ENCODE measurements at regions not wholly inside any gene's neighbourhood (a gene's known extent, or its start where the extent isn't known, plus 50 kb on each side); places are given as distances from the start of the nearest gene placed in this dataset.

DNA sequence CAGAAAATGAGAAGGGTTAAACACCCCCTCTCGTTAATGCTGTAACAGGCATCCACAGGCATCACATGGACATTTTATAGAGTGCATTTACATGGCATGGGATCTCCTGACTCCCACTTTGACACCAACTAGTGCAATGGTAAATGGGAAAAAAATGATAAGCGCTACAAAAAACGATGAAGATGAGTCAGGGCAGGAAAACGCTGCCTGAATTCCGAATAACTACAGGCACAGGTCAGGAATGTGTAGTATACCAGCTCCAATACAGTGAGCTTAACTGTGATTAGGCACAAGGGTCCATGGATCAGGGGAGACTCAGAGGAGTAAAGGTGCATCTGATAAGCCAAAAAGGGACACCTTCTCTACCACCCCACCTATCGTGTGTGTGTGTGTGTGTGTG is 223.6 kb downstream of the FOXO1 start:
- intact Hi-C loops (cut with micrococcal nuclease; ENCODE audit: unreplicated experiment) = loop anchor here (10.0 kb wide), 1 partner anchor 378 kb away; no protein-coding TSS in a partner anchor
- TF ChIP-seq PBX3 (IDR thresholded peaks at IDR 0.05; ENCODE audit: insufficient replicate concordance, low read depth, low read length) (no peak), E2F4 (IDR thresholded peaks at IDR 0.05; ENCODE audit: low read depth, low read length) (no peak), ZNF622 (IDR thresholded peaks at IDR 0.05) (no peak), RB1 (IDR thresholded peaks at IDR 0.05; ENCODE audit: borderline replicate concordance) (no peak), ATF7 (IDR thresholded peaks at IDR 0.05; ENCODE audit: low read depth) (no peak), NKRF (conservative IDR thresholded peaks at IDR 0.05) (no peak), ZBED1 (IDR thresholded peaks at IDR 0.05; ENCODE audit: borderline replicate concordance) (no peak), CREM (IDR thresholded peaks at IDR 0.05; ENCODE audit: low read depth) (no peak), SPI1 (IDR thresholded peaks at IDR 0.05; ENCODE audit: borderline replicate concordance, insufficient read depth, low read depth, low read length) (no peak)
- TF ChIP-seq, protein P1, sequence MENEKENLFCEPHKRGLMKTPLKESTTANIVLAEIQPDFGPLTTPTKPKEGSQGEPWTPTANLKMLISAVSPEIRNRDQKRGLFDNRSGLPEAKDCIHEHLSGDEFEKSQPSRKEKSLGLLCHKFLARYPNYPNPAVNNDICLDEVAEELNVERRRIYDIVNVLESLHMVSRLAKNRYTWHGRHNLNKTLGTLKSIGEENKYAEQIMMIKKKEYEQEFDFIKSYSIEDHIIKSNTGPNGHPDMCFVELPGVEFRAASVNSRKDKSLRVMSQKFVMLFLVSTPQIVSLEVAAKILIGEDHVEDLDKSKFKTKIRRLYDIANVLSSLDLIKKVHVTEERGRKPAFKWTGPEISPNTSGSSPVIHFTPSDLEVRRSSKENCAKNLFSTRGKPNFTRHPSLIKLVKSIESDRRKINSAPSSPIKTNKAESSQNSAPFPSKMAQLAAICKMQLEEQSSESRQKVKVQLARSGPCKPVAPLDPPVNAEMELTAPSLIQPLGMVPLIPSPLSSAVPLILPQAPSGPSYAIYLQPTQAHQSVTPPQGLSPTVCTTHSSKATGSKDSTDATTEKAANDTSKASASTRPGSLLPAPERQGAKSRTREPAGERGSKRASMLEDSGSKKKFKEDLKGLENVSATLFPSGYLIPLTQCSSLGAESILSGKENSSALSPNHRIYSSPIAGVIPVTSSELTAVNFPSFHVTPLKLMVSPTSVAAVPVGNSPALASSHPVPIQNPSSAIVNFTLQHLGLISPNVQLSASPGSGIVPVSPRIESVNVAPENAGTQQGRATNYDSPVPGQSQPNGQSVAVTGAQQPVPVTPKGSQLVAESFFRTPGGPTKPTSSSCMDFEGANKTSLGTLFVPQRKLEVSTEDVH (IDR thresholded peaks at IDR 0.05; ENCODE audit: low read depth, partially characterized antibody) = no peak
- no peaks in the 10 kb centered on the region for H3K36me3 ChIP-seq (ENCODE audit: control insufficient read depth in 2 of 2, insufficient read depth in 2 of 2, low read length in 1 of 2)
- WGBS (ENCODE audit: insufficient coverage, insufficient replicate concordance, low lambda C conversion rate, missing lambda C conversion rate) = 68% methylated on average over 6 of the region's 6 CpGs
- RAD21 ChIA-PET (ENCODE audit: unreplicated experiment) = interaction anchor here (1.2 kb wide), 1 partner anchor 11 kb away, joined by 3 read pairs; no protein-coding TSS in a partner anchor
- SMC1A ChIA-PET (ENCODE audit: uncharacterized antibody, unreplicated experiment) = interaction anchor here (0.6 to 4.0 kb wide), 2 partner anchors 11 to 372 kb away, joined by 3 to 24 read pairs; no protein-coding TSS in a partner anchor
- H3K9me3 ChIP-seq (replicated peaks; ENCODE audit: control insufficient read depth, insufficient read depth, low read length) = no peaks in the 10 kb centered on the region; the same call in 2 of the 3 replicates
- H3K27ac ChIP-seq (ENCODE audit: control insufficient read depth, insufficient read depth) = no peak overlapping the region
- no peak overlapping the region for H3K4me2 ChIP-seq (ENCODE audit: control insufficient read depth, insufficient read depth)
- peaks cover 13% of the 10 kb centered on the region for H3K4me1 ChIP-seq (ENCODE audit: control insufficient read depth, insufficient read depth, low read length)
- BruUV-seq (replicated peaks) = no TSS peak
- H3K79me2 ChIP-seq (ENCODE audit: control insufficient read depth, insufficient read depth, low read length) = no peaks in the 10 kb centered on the region
- no peak overlapping the region for H2AFZ ChIP-seq (ENCODE audit: control insufficient read depth, low read depth, low read length)
- in situ Hi-C loops (cut with MboI) = no loop called here
- POLR2A ChIA-PET = no interaction called here
- no peak for ATAC-seq
- no peaks in the 10 kb centered on the region for H4K20me1 ChIP-seq (ENCODE audit: control insufficient read depth, insufficient read depth)
- CTCF ChIA-PET = no interaction called here
- no peak for FAIRE-seq
- H3K27me3 ChIP-seq (replicated peaks in 1 of 2; ENCODE audit: control insufficient read depth in 2 of 2, insufficient read depth in 2 of 2, low read length in 1 of 2) = no peaks in the 10 kb centered on the region
- H3K4me3 ChIP-seq = no peak overlapping the region
- no peak overlapping the region for H3K9ac ChIP-seq (ENCODE audit: control insufficient read depth, insufficient read depth, low read length)
- DNase-seq (ENCODE audit: low read depth, low spot score) = no peak
